ENCODE measurements at regions not wholly inside any gene's neighbourhood (a gene's known extent, or its start where the extent isn't known, plus 50 kb on each side); places are given as distances from the start of the nearest gene placed in this dataset.

- TF ChIP-seq CTCF (IDR thresholded peaks at IDR 0.05) (no peak), POLR2A (IDR thresholded peaks at IDR 0.05) (no peak)
Measured at GRCh38 chr1:112852276-112852675, 103.7 kb downstream of the SLC16A1 start.

Data from thyroid gland (tissue), 4 donors.